ENCODE measurements at regions not wholly inside any gene's neighbourhood (a gene's known extent, or its start where the extent isn't known, plus 50 kb on each side); places are given as distances from the start of the nearest gene placed in this dataset.

DNA sequence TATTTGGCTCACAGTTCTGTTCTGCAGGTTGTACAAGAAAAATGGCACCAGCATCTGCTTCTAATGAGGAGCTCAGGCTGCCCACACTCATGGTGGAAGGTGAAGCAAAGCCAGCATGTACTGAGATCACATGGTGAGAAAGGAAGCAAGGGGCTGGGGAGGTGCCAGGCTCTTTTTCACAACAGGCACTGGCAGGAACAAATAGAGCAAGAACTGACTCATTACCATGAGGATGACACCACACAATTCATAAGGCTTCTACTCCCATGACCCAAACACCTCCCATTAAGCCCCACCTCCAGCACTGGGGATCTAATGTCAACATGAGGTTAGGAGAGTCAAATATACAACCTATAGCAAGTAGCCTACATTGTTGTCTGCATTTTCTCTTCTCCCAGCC, 522.6 kb downstream of the RFC3 start:
- DNase-seq: no peak

DNA sequence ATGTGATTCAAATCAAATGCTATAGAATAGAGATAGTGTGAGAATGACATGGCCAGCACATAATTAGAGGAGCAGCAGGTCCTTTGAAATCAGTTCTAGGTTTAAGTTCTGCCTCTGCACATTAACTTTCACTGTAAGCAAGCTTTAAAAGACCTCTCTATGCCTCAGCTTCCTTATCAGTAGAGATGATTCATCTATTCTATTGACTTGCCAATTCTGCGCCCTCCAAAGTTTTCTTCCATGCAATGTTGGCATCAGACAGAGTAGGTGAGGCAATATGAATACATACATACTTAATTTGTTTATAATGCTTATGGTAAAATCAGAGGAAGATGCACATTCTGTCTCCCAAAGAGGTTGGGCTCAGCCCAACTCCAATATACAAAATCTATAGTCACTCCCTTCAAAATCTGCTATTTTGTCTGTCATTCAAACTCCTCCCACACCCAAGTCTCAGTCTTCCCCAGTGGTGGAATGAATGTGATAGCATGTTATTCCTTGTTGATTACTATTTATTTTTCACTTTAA, 525.5 kb downstream of the RFC3 start:
- DNase-seq: no peak

GRCh38 chr13:34344816-34345215, 526.9 kb downstream of the RFC3 start:
- no peak for DNase-seq

DNA sequence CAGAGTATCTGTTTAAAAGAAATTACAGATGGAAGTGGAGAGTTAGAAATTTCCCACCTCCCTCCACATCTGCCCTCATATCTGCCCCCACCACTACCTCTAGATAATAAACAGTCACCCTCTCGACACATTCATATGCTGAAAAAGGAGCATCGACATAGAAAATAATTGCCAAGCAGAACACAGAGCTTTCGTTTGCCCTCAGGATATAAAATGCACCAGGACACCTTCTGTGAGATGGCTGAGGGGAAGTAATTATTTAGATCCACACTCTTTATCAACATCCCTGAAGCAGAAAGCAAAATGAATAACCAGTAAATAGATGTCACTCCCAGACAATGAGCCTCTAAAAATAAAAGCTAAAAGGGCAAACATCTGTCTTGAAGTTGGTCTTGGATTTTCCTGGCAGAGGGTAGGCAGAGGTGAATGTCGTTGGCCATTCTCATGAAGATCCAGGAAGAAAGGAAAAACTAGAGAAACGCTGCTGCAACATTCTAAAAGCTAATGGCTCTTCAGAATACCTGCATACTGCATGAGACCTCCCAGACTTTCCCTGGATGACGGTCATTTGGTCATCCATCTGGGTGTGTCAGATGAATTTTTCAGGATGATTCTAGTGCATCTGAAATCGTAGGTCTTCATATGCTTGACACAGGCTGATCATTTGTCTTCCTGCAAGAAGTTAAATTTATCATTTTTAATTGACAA, 527.5 kb downstream of the RFC3 start:
- DNase-seq: no peak

DNA sequence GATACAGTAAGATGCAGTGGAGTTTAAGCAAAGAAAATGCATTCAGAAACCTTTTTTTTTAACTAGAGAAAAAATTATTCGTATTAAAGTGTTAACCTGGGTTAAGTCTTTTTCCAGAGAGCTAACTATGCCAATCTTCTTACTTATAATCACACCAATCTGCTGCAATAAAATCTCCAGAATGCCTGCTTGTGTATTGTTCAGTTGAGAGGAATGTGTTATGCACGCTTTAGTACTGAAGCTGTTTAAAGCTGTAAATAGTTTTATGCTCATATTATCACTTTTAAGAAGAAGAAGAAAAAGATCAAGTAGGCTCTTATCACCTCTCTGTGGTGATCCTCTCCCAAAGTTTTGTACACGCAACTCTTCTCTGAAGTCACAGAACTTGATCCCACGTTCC, 528.7 kb downstream of the RFC3 start:
- peak; percentile 56 for DNase-seq

DNA sequence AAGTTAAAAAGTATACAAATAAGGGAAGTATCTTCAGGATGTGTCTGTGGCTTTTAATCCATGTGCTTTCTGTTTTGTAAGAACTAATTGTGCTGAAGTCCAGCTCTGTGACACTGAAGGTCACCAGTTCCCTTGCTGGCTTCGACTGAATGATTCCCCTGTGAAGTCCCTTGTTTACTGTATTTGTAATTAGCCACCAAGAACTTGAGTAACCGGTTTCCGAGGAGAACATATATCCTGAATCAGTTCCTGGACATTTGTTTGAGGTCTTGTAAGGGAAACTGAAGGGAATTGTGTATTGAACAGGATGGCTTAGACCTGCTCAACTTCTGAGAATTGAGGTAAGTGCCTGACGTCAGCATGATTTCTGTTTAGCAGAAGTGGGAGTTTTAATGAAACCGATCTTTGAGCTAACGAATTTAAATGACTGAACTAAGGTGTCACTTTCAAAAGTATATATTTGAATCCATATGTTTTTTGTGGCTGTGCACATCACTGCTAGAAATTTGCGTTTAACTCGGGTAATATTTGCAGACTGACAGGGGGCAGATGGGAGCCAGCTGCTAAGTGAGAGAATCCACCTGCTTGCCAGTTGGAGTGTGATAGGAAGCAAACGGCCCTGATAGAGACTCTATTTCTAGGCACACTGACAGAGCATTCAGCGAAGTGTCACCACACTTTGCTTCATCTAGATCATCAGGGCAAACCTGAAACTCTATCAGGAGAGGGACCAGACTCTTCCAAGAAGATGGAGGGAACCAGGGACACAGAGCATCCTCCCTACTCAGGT, 530.0 kb downstream of the RFC3 start:
- no peak for DNase-seq

GRCh38 chr13:34349091-34349722, 531.3 kb downstream of the RFC3 start:
- DNase-seq: peak; percentile 100

- DNase-seq: peak; percentile 43
Measured at GRCh38 chr13:34350671-34351070, 532.7 kb downstream of the RFC3 start.

DNA sequence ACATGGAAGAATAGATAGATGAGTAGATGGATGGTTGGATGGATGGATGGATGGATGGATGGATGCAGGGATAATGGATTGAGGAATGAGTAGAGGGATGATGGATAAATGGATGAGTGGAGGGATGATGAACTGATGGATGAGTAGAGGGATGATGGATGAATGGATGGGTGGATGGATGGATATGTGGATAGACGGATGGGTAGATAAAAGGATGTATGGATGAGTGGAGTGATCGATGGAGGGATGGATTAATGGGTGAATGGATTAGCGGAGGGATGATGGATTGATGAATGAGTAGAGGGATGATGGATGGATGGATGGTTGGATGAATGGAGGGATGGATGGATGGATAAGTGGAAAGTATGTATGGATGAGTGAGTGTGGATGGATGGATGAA, 533.2 kb downstream of the RFC3 start:
- no peak for DNase-seq

DNA sequence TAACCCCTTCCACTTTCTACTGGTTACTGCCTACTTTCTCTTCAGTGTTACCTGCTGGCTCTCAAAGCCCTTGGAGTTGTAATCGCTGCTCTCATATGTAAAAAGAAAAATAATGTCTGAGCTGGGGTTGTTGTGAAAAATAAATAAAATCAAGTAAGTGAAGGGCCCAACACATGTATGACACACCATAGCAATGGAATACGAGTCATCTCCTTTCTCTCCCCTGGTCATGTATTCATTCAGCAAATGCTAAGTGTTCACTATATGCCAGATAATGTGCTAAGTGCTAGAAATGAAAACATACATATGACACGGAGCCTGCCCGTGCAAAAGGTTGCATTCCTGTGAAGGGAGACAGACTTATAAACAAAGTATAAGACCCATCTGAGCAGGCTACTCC, 535.0 kb downstream of the RFC3 start:
- no peak for DNase-seq

- DNase-seq: no peak
Measured at GRCh38 chr13:34356686-34357434, 538.9 kb downstream of the RFC3 start.

DNA sequence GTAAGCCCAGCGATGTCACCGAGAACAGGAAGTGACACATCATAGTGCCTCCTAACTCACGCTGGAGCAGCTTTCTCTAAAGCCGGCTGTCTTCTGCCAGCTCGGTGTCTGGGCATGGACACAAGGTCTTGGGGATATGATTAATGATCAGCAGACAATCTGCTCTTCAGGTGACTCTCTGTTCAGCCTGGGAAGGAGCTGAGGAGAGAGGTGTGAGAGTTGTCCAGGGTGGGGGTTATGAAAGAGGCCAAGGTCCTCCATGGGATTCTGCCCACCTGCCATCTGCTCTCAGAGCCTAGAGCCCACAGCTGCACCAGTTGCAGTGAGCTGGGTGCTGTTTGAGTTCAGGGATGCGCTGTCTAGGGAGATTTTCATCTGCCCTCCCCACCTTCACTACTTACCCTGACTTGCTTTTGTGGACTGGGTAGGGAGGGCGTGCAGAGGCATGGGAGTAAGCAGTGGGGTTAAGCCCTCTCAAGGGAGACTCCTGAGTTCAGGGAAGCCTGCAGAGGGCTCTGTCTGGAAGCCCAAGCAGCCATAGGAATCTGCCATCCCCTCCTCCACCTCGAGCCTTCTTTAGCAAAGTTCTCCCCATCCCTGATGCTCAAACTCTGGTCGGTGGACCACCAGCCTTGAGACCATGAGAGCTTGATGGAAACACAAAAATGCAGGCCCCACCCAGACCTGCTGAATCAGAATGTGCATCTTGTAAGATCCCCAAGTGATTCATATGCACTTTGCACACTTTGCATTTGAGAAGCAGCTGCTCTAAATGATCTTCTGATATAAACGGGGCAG, 539.7 kb downstream of the RFC3 start:
- DNase-seq: peak; percentile 83

DNA sequence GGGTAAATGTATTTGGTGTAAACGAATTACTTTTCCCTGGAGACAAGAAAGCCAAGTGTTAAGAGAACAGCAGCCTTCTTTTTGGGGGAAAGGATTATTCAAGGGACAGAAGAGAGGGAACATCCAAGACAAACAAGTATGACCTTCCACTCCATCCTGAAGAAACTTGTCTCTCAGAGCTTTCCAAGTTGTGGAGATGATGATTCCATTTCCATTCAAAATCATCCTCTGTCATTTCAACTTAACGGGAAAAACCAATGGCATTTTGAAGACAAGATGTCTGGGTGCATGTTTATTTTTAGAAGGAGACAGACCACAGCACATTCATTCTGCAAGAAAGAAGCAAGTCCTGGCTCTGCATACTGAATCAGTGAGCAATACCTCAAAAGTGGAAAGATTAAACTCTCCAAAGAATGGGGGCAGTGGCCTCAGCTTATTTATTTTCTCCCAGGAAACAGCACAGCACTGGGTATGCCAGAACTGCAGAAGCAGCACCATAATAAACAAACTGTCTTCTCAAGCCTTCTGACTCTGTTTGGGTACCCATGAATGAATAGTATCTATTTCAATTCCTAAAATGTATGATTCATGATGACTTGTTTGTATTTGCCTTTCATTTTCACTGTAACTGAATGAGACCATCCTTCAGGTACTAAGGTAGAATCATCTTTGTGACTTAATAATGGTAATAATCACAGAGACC, 541.0 kb downstream of the RFC3 start:
- peak; percentile 90 for DNase-seq

DNA sequence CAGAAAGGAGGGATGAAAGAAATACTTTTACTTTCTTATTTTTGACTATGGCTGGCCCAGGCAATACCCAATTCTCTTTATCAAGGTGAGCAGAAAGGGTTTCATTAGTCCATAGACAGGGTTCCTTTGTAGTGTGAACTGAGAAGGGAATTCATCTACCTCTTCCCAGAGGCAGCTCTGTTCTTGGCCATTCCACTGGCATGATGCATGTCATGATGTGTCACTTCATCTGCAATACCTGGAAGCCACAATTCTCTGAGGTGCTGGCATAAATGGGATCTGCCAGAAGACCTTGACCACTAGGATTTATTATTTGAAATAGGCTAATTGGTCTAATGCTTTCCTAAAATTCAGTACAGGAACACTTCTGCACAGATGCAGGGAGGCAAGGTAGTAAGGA, 542.8 kb downstream of the RFC3 start:
- no peak for DNase-seq

DNA sequence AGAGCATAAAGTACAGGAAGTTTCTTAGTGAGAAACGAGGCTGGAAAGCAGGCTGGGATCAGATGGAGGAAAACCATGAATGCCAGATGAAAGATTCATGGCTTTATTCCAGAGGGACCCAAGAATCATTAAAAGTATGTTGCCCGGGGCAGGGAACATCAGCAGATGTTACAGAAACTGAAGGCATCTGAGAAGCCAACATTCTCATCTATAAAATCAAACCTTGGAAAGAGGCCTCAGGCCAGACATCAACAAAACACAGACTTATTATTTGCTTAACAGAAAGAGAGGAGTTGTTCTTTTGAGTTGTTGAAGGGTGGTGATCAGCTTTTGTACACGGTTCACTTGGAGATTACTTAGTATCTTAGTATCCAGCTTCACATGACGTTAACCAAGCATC, 543.6 kb downstream of the RFC3 start:
- peak; percentile 79 for DNase-seq

DNA sequence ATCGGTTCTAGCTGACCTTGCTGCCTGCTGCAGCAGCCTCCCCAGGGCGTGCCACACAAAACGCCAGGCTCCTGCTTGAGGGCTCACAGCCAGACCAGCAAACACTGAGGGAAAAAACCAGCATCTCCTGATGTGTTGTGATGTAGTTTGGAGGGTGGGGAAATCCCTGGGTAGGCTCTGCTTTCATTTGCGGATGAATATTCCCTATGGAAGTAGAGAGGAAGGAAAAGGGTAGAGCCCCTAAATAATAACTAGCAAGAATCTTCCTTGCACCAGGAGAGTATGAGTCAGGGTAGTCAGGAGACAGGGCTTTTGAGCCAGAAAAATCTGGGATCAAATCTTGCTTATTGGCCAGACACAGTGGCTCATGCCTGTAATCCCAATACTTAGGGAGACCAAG, 545.3 kb downstream of the RFC3 start:
- DNase-seq: no peak

DNA sequence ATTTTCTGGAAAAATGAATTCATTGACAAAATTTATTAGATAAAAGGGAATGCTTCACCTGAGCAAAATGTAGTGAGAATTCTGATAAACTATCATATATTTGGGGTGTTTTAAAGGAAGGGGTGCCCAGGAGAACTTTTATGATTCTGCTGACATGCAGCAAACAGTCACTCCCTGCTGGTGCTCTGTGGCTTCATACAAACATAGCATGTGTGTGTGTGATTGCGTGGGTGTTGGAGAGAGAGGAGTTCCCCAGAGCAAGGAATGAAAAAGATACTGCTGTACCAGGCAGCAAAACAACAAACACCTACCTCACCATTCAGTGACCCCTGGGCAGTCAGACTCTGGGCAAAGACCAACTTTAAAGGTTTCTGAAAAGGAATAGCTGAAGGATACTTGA, 546.7 kb downstream of the RFC3 start:
- no peak for DNase-seq

GRCh38 chr13:34369931-34370330, 552.0 kb downstream of the RFC3 start:
- peak; percentile 57 for DNase-seq

- no peak for DNase-seq
Measured at GRCh38 chr13:34371108-34371507, 553.2 kb downstream of the RFC3 start.

- DNase-seq: no peak
Measured at GRCh38 chr13:34371645-34372395, 553.9 kb downstream of the RFC3 start.

DNA sequence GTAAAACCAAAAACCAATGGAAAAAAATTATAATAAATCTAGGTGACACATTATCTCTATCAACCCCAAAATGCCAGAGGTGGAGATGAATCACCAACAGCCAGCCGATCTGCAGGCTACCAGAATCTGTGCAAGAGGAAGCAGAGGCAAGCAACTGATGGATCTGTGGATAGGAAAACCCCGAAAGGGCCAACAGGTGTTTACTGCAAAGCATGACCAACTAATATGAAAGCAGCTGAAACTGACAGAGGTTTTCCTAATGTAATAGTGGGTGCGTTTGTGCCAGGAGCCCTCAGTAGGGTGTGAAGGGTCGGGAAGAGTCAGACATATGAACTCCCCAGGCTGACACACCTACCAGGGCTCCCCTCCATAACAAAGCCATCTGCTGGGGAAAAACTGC, 554.6 kb downstream of the RFC3 start:
- no peak for DNase-seq
